ENCODE measurements at regions not wholly inside any gene's neighbourhood (a gene's known extent, or its start where the extent isn't known, plus 50 kb on each side); places are given as distances from the start of the nearest gene placed in this dataset.

DNA sequence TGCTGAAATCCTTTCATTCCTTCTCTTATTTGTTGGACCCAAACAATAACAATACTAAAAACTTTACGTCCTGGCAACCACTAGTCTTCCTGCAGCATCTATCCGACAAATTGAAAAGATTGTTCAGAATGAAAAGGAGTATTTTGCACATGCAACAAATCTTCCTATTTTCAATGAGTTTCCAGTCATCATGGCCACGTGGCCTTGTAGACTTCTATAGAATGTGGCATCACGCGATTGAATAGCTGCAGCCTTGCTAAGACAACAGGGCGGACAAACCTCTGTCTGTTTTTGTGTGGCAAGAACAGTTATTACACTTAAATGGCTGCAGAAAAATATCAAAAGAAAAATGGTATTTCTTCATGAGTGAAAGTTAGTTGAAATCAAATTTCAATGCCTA, 297.9 kb upstream of the LCORL start:
- TF ChIP-seq SIN3A (IDR thresholded peaks at IDR 0.05; ENCODE audit: borderline replicate concordance, insufficient read depth, low read length) (no peak), FOXP2 (optimal IDR thresholded peaks at IDR 0.05; ENCODE audit: borderline replicate concordance, extremely low read depth, extremely low read length, insufficient read depth) (no peak), TAF1 (IDR thresholded peaks at IDR 0.05; ENCODE audit: borderline replicate concordance, insufficient read depth, low read length) (no peak), POLR2AphosphoS5 (IDR thresholded peaks at IDR 0.05; ENCODE audit: low read depth, low read length) (no peak)
- TF ChIP-seq, protein P1, sequence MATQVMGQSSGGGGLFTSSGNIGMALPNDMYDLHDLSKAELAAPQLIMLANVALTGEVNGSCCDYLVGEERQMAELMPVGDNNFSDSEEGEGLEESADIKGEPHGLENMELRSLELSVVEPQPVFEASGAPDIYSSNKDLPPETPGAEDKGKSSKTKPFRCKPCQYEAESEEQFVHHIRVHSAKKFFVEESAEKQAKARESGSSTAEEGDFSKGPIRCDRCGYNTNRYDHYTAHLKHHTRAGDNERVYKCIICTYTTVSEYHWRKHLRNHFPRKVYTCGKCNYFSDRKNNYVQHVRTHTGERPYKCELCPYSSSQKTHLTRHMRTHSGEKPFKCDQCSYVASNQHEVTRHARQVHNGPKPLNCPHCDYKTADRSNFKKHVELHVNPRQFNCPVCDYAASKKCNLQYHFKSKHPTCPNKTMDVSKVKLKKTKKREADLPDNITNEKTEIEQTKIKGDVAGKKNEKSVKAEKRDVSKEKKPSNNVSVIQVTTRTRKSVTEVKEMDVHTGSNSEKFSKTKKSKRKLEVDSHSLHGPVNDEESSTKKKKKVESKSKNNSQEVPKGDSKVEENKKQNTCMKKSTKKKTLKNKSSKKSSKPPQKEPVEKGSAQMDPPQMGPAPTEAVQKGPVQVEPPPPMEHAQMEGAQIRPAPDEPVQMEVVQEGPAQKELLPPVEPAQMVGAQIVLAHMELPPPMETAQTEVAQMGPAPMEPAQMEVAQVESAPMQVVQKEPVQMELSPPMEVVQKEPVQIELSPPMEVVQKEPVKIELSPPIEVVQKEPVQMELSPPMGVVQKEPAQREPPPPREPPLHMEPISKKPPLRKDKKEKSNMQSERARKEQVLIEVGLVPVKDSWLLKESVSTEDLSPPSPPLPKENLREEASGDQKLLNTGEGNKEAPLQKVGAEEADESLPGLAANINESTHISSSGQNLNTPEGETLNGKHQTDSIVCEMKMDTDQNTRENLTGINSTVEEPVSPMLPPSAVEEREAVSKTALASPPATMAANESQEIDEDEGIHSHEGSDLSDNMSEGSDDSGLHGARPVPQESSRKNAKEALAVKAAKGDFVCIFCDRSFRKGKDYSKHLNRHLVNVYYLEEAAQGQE (IDR thresholded peaks at IDR 0.05; ENCODE audit: insufficient read depth in 1 of 2, low read depth in 2 of 2, low read length in 2 of 2) = no peak

DNA sequence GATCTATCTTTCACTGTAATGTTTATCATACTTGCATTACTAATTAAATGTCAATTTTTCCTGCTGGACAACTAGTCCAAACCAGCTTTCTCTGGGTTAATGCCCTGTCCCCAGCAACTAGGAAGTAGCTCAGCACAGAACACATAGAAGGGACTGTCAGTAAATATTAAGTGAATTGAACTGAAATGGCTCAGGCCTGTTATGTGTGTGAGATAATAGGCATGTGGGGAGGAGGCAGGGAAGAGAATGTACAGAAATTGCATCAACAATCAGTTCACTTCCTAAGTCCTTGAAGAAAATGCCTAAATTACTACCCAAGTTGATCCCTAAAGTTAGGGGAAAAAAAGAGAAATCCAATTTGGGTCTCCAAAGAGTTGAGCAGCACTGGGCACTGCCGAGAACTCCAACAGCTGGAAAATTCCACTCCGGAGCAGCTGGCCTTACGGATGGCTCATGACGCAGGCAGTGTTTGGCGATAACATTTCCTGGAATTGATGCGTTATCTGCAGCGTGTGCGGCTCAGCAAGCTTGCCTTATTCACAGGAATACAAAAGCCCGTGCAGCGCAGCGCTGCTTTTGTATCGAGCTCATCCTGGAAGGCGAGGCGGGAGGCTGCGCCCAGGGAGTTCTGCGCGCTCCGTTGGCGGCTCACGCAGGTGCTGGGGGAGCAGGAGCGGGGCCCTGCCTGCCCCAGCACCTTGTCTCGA, 297.3 kb upstream of the LCORL start:
- TF ChIP-seq SIN3A (IDR thresholded peaks at IDR 0.05; ENCODE audit: borderline replicate concordance, insufficient read depth, low read length) = no peak
- TF ChIP-seq, protein P1 (IDR thresholded peaks at IDR 0.05; ENCODE audit: insufficient read depth in 1 of 2, low read depth in 2 of 2, low read length in 2 of 2) = no peak
- TF ChIP-seq TAF1 (IDR thresholded peaks at IDR 0.05; ENCODE audit: borderline replicate concordance, insufficient read depth, low read length) = no peak
- no peak for TF ChIP-seq FOXP2 (optimal IDR thresholded peaks at IDR 0.05; ENCODE audit: borderline replicate concordance, extremely low read depth, extremely low read length, insufficient read depth)
- no peak for TF ChIP-seq POLR2AphosphoS5 (IDR thresholded peaks at IDR 0.05; ENCODE audit: low read depth, low read length)

DNA sequence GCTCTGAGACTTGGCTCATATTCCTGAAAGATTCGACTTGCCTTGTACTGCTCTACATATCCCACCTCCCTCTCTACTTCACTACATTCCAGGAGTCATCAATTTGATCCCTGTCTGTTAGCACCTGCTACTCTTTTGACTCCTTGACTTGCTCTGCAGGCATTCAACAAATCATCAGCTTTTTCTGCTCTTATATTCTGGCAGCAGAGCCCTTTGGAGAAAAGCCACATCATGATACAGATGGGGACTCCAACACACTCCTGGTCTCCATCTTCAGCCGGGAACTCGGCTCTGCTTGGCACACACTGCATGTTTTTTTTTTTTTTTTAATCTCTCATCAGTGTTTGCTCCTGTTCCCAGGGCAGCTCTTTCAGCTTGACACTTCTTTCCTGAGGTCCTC, 293.2 kb upstream of the LCORL start:
- TF ChIP-seq POLR2AphosphoS5 (IDR thresholded peaks at IDR 0.05; ENCODE audit: low read depth, low read length) (no peak), TAF1 (IDR thresholded peaks at IDR 0.05; ENCODE audit: borderline replicate concordance, insufficient read depth, low read length) (no peak), SIN3A (IDR thresholded peaks at IDR 0.05; ENCODE audit: borderline replicate concordance, insufficient read depth, low read length) (no peak), FOXP2 (optimal IDR thresholded peaks at IDR 0.05; ENCODE audit: borderline replicate concordance, extremely low read depth, extremely low read length, insufficient read depth) (no peak)
- TF ChIP-seq, protein P1 (IDR thresholded peaks at IDR 0.05; ENCODE audit: insufficient read depth in 1 of 2, low read depth in 2 of 2, low read length in 2 of 2) = no peak

DNA sequence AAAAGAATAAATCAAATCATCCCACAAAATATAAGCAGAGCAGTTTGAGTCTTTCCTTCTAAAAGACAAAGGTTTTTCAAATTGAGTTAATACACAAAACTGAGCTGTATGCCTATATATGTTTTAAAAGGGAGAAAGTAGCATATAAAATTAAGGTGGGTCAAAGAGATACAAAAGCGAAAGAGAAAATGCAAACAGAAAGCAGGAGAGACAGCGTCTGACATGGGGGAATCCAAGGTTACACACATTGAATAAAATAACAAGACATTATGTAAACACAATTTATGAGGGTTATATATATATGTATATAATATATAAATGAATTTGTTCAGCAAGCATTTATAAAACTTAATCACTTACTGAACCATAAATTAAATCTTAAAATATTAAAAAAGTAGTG, 276.1 kb upstream of the LCORL start:
- TF ChIP-seq SIN3A (IDR thresholded peaks at IDR 0.05; ENCODE audit: borderline replicate concordance, insufficient read depth, low read length) = no peak
- no peak for TF ChIP-seq FOXP2 (optimal IDR thresholded peaks at IDR 0.05; ENCODE audit: borderline replicate concordance, extremely low read depth, extremely low read length, insufficient read depth)
- TF ChIP-seq TAF1 (IDR thresholded peaks at IDR 0.05; ENCODE audit: borderline replicate concordance, insufficient read depth, low read length) = no peak
- TF ChIP-seq POLR2AphosphoS5 (IDR thresholded peaks at IDR 0.05; ENCODE audit: low read depth, low read length) = no peak
- TF ChIP-seq, protein P1 (IDR thresholded peaks at IDR 0.05; ENCODE audit: insufficient read depth in 1 of 2, low read depth in 2 of 2, low read length in 2 of 2) = no peak

Data from PFSK-1 (cell line).